Liver (tissue), 8 donors: ENCODE measurements at regions not wholly inside any gene's neighbourhood (a gene's known extent, or its start where the extent isn't known, plus 50 kb on each side); places are given as distances from the start of the nearest gene placed in this dataset.

ENCODE experiments used
- DNase-seq: peaks from one replicate; pipeline ENCODE4 v3.0.0-alpha.2; 2017; ENCODE audit warnings: low spot score
- H3K27ac ChIP-seq, 2 donors: one replicate each; pipeline ENCODE4 v1.7.0; 2013; ENCODE audit warnings: inconsistent platforms in 2 of 2, low read length in 2 of 2, control low read depth in 1 of 2, low read depth in 1 of 2, mild to moderate bottlenecking in 1 of 2
- H3K27me3 ChIP-seq, 4 donors: one replicate each; pipeline versions ENCODE4 v1.6.1 to v1.7.0; 2013; ENCODE audit warnings: low read length in 3 of 4, inconsistent platforms in 1 of 4, mild to moderate bottlenecking in 1 of 4, moderate library complexity in 1 of 4; ENCODE audit not compliant: control insufficient read depth in 4 of 4, insufficient read depth in 4 of 4
- H3K36me3 ChIP-seq, 4 donors: one replicate each; pipeline versions ENCODE4 v1.6.1 to v1.7.0; 2013; ENCODE audit warnings: low read length in 3 of 4, mild to moderate bottlenecking in 3 of 4, low read depth in 1 of 4, moderate library complexity in 1 of 4; ENCODE audit not compliant: control insufficient read depth in 4 of 4, insufficient read depth in 3 of 4
- H3K4me1 ChIP-seq, 4 donors: one replicate each; pipeline versions ENCODE4 v1.6.1 to v1.7.0; 2013; ENCODE audit warnings: low read length in 3 of 4, mild to moderate bottlenecking in 3 of 4, moderate library complexity in 1 of 4; ENCODE audit not compliant: control insufficient read depth in 4 of 4, insufficient read depth in 4 of 4
- H3K4me3 ChIP-seq, 3 donors: one replicate each; pipeline versions ENCODE4 v1.6.1 to v1.7.0; 2013; ENCODE audit warnings: low read length in 3 of 3, control low read depth in 1 of 3, low read depth in 1 of 3, mild to moderate bottlenecking in 1 of 3
- H3K9ac ChIP-seq, 2 donors: one replicate each; pipeline ENCODE4 v1.7.0; 2013; ENCODE audit warnings: low read length in 2 of 2, mild to moderate bottlenecking in 2 of 2, moderate library complexity in 2 of 2, control low read depth in 1 of 2, low read depth in 1 of 2
- H3K9me3 ChIP-seq, 4 donors: one replicate each; pipeline versions ENCODE4 v1.6.1 to v1.7.0; 2013; ENCODE audit warnings: low read length in 3 of 4; ENCODE audit not compliant: control insufficient read depth in 4 of 4
- EGR1 ChIP-seq, 2 donors: IDR thresholded peaks; 2 replicates each; pipeline ENCODE4 v1.6.1; 2016 to 2018; ENCODE audit warnings: antibody characterized with exemption in 2 of 2, low read depth in 2 of 2
- FOXA1 ChIP-seq: IDR thresholded peaks from 2 replicates; pipeline ENCODE4 v1.6.1; 2016; ENCODE audit warnings: antibody characterized with exemption
- FOXA2 ChIP-seq: IDR thresholded peaks from 2 replicates; pipeline ENCODE4 v1.6.1; 2016; ENCODE audit warnings: antibody characterized with exemption
- GABPA ChIP-seq, 2 donors: IDR thresholded peaks in 1 of 2; conservative IDR thresholded peaks in 1 of 2; 2 replicates each; pipeline ENCODE4 v1.6.1; 2016; ENCODE audit warnings: antibody characterized with exemption in 2 of 2, mild to moderate bottlenecking in 1 of 2, moderate library complexity in 1 of 2
- JUND ChIP-seq, 2 donors: IDR thresholded peaks; 2 replicates each; pipeline ENCODE4 v1.6.1; 2016; ENCODE audit warnings: antibody characterized with exemption in 2 of 2
- NR2F2 ChIP-seq: IDR thresholded peaks from 2 replicates; pipeline ENCODE4 v1.6.1; 2016; ENCODE audit warnings: antibody characterized with exemption
- RAD21 ChIP-seq, 2 donors: IDR thresholded peaks; 2 replicates each; pipeline ENCODE4 v1.6.1; 2016; ENCODE audit warnings: antibody characterized with exemption in 2 of 2, mild to moderate bottlenecking in 2 of 2
- RXRA ChIP-seq, 2 donors: IDR thresholded peaks; 2 replicates each; pipeline ENCODE4 v1.6.1; 2017 to 2018; ENCODE audit warnings: antibody characterized with exemption in 2 of 2, mild to moderate bottlenecking in 1 of 2
- SP1 ChIP-seq: IDR thresholded peaks from 2 replicates; pipeline ENCODE4 v1.6.1; 2018; ENCODE audit warnings: antibody characterized with exemption, mild to moderate bottlenecking
- TAF1 ChIP-seq: conservative IDR thresholded peaks from 2 replicates; pipeline ENCODE4 v1.6.1; 2016; ENCODE audit warnings: antibody characterized with exemption, mild to moderate bottlenecking
- YY1 ChIP-seq: IDR thresholded peaks from 2 replicates; pipeline ENCODE4 v1.6.1; 2016; ENCODE audit warnings: antibody characterized with exemption, mild to moderate bottlenecking
- WGBS: extraction: QIAGEN DNeasy Blood & Tissue Kit; methylation state at CpG from one replicate; pipeline ENCODE4 v1.1.7; 2013; 5-methylcytosine and 5-hydroxymethylcytosine counted together
- TF ChIP-seq, protein P1 (sequence below): IDR thresholded peaks from 2 replicates; pipeline ENCODE4 v1.6.1; 2016; ENCODE audit warnings: antibody characterized with exemption
- TF ChIP-seq, protein P2 (sequence below): IDR thresholded peaks from 2 replicates; pipeline ENCODE4 v1.6.1; 2016; ENCODE audit warnings: antibody characterized with exemption, mild to moderate bottlenecking
- TF ChIP-seq, protein P3 (sequence below): IDR thresholded peaks from 2 replicates; pipeline ENCODE4 v1.6.1; 2016; ENCODE audit warnings: antibody characterized with exemption
- TF ChIP-seq, protein P4 (sequence below): fragments of 150-350 bp; IDR thresholded peaks from 2 replicates; pipeline ENCODE4 v1.5.1; 2017; ENCODE audit warnings: improper control_type of control experiment, low read depth, low read length; ENCODE audit not compliant: missing input control
- donor health status: healthy.
- donor health status: healthy.
- donor health status: healthy.
- donor health status: healthy.
- donor health status: healthy.

DNA sequence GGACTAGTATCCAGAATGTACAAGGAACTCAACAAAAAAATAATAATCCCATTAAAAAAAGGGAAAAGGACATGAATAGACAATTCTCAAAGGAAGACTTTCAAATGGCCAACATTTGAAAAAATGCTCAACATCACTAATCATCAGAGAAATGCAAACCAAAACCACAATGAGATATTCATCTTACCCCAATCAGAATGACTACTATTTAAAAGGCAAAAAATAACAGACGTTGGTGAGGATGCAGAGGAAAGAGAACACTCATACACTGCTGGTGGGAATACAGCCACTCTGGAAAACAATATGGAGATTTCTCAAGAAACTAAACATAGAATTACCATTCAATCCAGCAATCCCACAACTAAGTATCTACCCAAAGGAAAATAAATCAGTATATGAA is 133.1 kb downstream of the KDR start:
- no peak for DNase-seq
- H3K4me3 ChIP-seq = no peak overlapping the region
- no peaks in the 10 kb centered on the region for H3K4me1 ChIP-seq
- no peak overlapping the region for H3K9ac ChIP-seq
- no peak overlapping the region for H3K27ac ChIP-seq
- H3K27me3 ChIP-seq = no peaks in the 10 kb centered on the region
- 73% methylated on average over 1 of the region's 1 CpG for WGBS
- H3K9me3 ChIP-seq = peaks cover 0 to 8% (median 0%) of the 10 kb centered on the region in 4 donors
- TF ChIP-seq SP1 (no peak), FOXA1 (no peak), EGR1 (IDR thresholded peaks at IDR 0.05; ENCODE audit: low read depth in 2 of 2) (no peak), GABPA (IDR thresholded peaks at IDR 0.05 in 1 of 2, conservative IDR thresholded peaks at IDR 0.05 in 1 of 2) (no peak), TAF1 (no peak), YY1 (no peak), NR2F2 (no peak)
- TF ChIP-seq, protein P1, sequence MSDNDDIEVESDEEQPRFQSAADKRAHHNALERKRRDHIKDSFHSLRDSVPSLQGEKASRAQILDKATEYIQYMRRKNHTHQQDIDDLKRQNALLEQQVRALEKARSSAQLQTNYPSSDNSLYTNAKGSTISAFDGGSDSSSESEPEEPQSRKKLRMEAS = no peak
- no peaks in the 10 kb centered on the region for H3K36me3 ChIP-seq

DNA sequence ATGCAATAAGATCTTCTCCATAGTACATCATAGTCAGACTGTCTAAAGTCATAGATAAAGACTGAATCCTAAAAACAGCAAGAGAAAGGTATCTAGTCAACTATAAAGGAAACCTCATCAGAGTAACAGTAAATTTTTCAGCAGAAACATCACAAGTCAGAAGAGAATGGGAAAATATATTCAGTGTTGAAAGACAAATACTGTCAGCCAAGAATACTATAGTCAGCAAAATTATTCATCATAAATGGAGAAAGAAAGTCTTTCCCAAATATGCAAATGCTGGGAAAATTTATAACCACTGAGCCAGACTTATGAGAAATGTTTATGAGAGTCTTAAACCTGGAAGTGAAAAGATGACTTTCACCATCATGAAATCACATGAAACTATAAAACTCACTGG is 136.7 kb downstream of the KDR start:
- Histone ChIP-seq H3K36me3 (no peaks in the 10 kb centered on the region), H3K9me3 (peaks cover 0 to 10% (median 0%) of the 10 kb centered on the region in 4 donors), H3K4me1 (no peaks in the 10 kb centered on the region), H3K9ac (no peak overlapping the region), H3K27me3 (no peaks in the 10 kb centered on the region), H3K27ac (no peak overlapping the region), H3K4me3 (no peak overlapping the region)
- no peak for TF ChIP-seq JUND (IDR thresholded peaks at IDR 0.05)
- TF ChIP-seq FOXA2 = no peak
- TF ChIP-seq, protein P2, sequence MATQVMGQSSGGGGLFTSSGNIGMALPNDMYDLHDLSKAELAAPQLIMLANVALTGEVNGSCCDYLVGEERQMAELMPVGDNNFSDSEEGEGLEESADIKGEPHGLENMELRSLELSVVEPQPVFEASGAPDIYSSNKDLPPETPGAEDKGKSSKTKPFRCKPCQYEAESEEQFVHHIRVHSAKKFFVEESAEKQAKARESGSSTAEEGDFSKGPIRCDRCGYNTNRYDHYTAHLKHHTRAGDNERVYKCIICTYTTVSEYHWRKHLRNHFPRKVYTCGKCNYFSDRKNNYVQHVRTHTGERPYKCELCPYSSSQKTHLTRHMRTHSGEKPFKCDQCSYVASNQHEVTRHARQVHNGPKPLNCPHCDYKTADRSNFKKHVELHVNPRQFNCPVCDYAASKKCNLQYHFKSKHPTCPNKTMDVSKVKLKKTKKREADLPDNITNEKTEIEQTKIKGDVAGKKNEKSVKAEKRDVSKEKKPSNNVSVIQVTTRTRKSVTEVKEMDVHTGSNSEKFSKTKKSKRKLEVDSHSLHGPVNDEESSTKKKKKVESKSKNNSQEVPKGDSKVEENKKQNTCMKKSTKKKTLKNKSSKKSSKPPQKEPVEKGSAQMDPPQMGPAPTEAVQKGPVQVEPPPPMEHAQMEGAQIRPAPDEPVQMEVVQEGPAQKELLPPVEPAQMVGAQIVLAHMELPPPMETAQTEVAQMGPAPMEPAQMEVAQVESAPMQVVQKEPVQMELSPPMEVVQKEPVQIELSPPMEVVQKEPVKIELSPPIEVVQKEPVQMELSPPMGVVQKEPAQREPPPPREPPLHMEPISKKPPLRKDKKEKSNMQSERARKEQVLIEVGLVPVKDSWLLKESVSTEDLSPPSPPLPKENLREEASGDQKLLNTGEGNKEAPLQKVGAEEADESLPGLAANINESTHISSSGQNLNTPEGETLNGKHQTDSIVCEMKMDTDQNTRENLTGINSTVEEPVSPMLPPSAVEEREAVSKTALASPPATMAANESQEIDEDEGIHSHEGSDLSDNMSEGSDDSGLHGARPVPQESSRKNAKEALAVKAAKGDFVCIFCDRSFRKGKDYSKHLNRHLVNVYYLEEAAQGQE = no peak
- no peak for TF ChIP-seq RAD21 (IDR thresholded peaks at IDR 0.05)
- TF ChIP-seq, protein P3, sequence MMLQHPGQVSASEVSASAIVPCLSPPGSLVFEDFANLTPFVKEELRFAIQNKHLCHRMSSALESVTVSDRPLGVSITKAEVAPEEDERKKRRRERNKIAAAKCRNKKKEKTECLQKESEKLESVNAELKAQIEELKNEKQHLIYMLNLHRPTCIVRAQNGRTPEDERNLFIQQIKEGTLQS = no peak
- TF ChIP-seq YY1 = no peak
- no peak for DNase-seq

DNA sequence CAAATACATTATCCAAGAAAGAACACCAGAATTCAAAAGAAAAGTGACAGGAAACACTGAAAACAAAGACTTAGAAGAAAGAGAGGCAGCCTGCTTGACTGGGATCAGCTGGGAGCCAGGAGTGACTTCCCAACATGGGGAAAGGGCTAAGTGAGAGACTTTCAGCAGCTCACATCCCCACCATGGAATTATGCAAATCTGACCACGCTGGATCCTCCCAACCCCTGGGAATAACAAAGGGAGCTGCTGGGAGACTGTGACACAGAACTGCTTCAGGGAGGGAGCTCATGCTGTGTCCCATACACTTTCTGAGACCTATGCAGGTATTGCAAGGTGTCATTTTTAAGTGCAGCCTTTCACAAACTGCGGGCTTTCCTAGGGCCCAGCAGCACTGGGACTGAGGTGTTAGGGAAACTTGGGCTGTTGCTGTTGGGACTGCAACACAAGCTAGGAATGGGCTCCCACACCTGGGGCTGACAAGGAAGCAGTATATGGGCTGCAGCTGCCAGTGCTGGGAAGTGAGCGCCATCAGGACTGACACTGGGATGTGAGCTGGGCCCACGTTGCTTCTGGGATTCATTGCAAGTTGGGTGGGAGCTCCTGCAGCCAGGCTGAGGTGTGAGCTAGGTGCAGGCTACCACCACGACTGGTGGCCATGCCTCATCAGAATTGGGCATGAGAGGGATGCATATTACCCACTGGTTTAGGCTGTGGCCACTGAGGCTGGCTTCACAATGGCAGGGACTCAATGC is 139.1 kb downstream of the KDR start:
- WGBS = 64% methylated on average over 5 of the region's 5 CpGs
- no peak overlapping the region for H3K27ac ChIP-seq

More for the DNA sequence above, 139.1 kb downstream of the KDR start:
- Histone ChIP-seq H3K36me3 (no peaks in the 10 kb centered on the region), H3K9ac (no peak overlapping the region), H3K4me3 (no peak overlapping the region), H3K4me1 (no peaks in the 10 kb centered on the region), H3K27me3 (no peaks in the 10 kb centered on the region), H3K9me3 (peaks cover 0 to 10% (median 0%) of the 10 kb centered on the region in 4 donors)
- no peak for DNase-seq
- no peak for TF ChIP-seq NR2F2
- TF ChIP-seq EGR1 (IDR thresholded peaks at IDR 0.05; ENCODE audit: low read depth in 2 of 2) = no peak
- no peak for TF ChIP-seq RAD21 (IDR thresholded peaks at IDR 0.05)
- TF ChIP-seq RXRA (IDR thresholded peaks at IDR 0.05) = no peak
- no peak for TF ChIP-seq TAF1
- TF ChIP-seq, protein P1 = no peak
- TF ChIP-seq, protein P4, sequence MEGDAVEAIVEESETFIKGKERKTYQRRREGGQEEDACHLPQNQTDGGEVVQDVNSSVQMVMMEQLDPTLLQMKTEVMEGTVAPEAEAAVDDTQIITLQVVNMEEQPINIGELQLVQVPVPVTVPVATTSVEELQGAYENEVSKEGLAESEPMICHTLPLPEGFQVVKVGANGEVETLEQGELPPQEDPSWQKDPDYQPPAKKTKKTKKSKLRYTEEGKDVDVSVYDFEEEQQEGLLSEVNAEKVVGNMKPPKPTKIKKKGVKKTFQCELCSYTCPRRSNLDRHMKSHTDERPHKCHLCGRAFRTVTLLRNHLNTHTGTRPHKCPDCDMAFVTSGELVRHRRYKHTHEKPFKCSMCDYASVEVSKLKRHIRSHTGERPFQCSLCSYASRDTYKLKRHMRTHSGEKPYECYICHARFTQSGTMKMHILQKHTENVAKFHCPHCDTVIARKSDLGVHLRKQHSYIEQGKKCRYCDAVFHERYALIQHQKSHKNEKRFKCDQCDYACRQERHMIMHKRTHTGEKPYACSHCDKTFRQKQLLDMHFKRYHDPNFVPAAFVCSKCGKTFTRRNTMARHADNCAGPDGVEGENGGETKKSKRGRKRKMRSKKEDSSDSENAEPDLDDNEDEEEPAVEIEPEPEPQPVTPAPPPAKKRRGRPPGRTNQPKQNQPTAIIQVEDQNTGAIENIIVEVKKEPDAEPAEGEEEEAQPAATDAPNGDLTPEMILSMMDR = no peak
- TF ChIP-seq FOXA2 = no peak
